ENCODE measurements at regions not wholly inside any gene's neighbourhood (a gene's known extent, or its start where the extent isn't known, plus 50 kb on each side); places are given as distances from the start of the nearest gene placed in this dataset.
"Not testable (repeated sequence)": the region's sequence is repeated elsewhere in the genome, so short reads cannot be mapped to it uniquely, and the experiment has no call there.

DNA sequence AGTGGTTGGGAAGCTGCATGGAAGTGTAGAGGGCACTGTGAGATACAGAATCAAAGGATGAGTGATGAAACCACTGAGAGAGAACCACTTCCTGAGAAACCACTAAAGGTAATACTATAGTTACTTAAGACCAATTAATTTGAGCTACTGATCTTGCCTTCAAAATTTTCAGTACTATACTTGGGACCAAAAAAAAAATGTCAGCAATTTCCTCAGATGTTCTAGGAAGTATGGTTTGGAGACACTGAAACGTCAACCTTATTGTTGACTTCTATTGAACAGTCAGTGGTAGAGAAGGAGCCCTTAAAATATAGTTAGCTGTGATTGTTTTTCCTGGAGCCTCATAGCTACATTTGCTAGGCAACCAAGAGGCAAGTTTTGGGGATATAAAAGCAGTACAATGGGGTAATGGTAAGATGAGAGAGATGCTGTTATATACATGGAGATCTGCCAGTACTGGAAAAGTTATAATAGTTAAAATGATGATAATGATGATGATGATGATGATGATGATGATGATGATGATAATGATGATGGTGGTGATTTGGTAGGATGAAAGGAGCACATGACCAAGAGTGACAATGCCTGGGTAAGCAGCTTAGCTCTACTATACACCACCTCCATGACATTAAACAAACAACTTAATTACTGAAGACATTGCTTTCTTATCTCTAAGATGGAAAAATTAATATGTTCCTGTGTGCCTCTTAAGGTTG, 300.9 kb upstream of the G2E3 start:
- H3K4me3 ChIP-seq (ENCODE audit: low read length) = no peak overlapping the region
- H3K9ac ChIP-seq (ENCODE audit: low read length) = no peak overlapping the region
- H3K36me3 ChIP-seq (ENCODE audit: control insufficient read depth, insufficient read depth, low read length) = no peaks in the 10 kb centered on the region
- H3K4me1 ChIP-seq (ENCODE audit: control insufficient read depth, insufficient read depth, low read length) = no peaks in the 10 kb centered on the region
- no peak overlapping the region for H3K27ac ChIP-seq (ENCODE audit: low read depth, low read length)
- no peaks in the 10 kb centered on the region for H3K27me3 ChIP-seq (ENCODE audit: control insufficient read depth, insufficient read depth, low read length)

- H3K4me1 ChIP-seq (ENCODE audit: control insufficient read depth, insufficient read depth, low read length) = no peaks in the 10 kb centered on the region
- no peak overlapping the region for H3K4me3 ChIP-seq (ENCODE audit: low read length)
- H3K27me3 ChIP-seq (ENCODE audit: control insufficient read depth, insufficient read depth, low read length) = no peaks in the 10 kb centered on the region
- H3K27ac ChIP-seq (ENCODE audit: low read depth, low read length) = no peak overlapping the region
- H3K9ac ChIP-seq (ENCODE audit: low read length) = no peak overlapping the region
- H3K36me3 ChIP-seq (ENCODE audit: control insufficient read depth, insufficient read depth, low read length) = no peaks in the 10 kb centered on the region
Observed at GRCh38 chr14:30260833-30261607, 297.9 kb upstream of the G2E3 start.

DNA sequence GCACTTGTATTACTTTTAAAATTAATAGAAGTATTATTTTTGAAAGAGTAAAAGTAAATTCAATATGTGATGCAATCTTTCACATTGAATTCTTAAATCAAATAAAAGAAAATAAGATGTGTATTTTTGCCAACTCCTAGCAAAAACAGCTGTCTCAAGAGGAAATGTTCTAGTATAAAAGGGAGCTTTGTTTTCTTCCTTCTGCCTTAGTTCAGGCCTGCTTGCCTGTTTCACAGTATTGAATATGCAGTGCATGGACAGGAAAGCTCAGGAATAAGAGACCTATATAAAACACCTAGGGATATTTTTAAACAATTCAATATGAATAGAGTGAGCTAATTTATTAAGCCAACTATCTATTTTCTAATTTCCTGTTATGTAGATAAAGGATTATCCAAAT, 294.8 kb upstream of the G2E3 start:
- no peaks in the 10 kb centered on the region for H3K36me3 ChIP-seq (ENCODE audit: control insufficient read depth, insufficient read depth, low read length)
- H3K4me1 ChIP-seq (ENCODE audit: control insufficient read depth, insufficient read depth, low read length) = no peaks in the 10 kb centered on the region

GRCh38 chr14:30266290-30266689, 292.7 kb upstream of the G2E3 start:
- H3K4me3 ChIP-seq (ENCODE audit: low read length) = no peak overlapping the region
- no peaks in the 10 kb centered on the region for H3K27me3 ChIP-seq (ENCODE audit: control insufficient read depth, insufficient read depth, low read length)
- no peaks in the 10 kb centered on the region for H3K4me1 ChIP-seq (ENCODE audit: control insufficient read depth, insufficient read depth, low read length)
- H3K27ac ChIP-seq (ENCODE audit: low read depth, low read length) = no peak overlapping the region
- no peak overlapping the region for H3K9ac ChIP-seq (ENCODE audit: low read length)
- H3K36me3 ChIP-seq (ENCODE audit: control insufficient read depth, insufficient read depth, low read length) = no peaks in the 10 kb centered on the region

More for the DNA sequence above, 294.8 kb upstream of the G2E3 start:
- Histone ChIP-seq H3K27me3 (ENCODE audit: control insufficient read depth, insufficient read depth, low read length) (no peaks in the 10 kb centered on the region), H3K27ac (ENCODE audit: low read depth, low read length) (no peak overlapping the region), H3K4me3 (ENCODE audit: low read length) (no peak overlapping the region), H3K9ac (ENCODE audit: low read length) (no peak overlapping the region)

- Histone ChIP-seq H3K27ac (ENCODE audit: low read depth, low read length) (no peak overlapping the region), H3K36me3 (ENCODE audit: control insufficient read depth, insufficient read depth, low read length) (no peaks in the 10 kb centered on the region), H3K27me3 (ENCODE audit: control insufficient read depth, insufficient read depth, low read length) (no peaks in the 10 kb centered on the region), H3K9ac (ENCODE audit: low read length) (no peak overlapping the region), H3K4me3 (ENCODE audit: low read length) (no peak overlapping the region), H3K4me1 (ENCODE audit: control insufficient read depth, insufficient read depth, low read length) (no peaks in the 10 kb centered on the region)
Observed at GRCh38 chr14:30267141-30267540, 291.8 kb upstream of the G2E3 start.

DNA sequence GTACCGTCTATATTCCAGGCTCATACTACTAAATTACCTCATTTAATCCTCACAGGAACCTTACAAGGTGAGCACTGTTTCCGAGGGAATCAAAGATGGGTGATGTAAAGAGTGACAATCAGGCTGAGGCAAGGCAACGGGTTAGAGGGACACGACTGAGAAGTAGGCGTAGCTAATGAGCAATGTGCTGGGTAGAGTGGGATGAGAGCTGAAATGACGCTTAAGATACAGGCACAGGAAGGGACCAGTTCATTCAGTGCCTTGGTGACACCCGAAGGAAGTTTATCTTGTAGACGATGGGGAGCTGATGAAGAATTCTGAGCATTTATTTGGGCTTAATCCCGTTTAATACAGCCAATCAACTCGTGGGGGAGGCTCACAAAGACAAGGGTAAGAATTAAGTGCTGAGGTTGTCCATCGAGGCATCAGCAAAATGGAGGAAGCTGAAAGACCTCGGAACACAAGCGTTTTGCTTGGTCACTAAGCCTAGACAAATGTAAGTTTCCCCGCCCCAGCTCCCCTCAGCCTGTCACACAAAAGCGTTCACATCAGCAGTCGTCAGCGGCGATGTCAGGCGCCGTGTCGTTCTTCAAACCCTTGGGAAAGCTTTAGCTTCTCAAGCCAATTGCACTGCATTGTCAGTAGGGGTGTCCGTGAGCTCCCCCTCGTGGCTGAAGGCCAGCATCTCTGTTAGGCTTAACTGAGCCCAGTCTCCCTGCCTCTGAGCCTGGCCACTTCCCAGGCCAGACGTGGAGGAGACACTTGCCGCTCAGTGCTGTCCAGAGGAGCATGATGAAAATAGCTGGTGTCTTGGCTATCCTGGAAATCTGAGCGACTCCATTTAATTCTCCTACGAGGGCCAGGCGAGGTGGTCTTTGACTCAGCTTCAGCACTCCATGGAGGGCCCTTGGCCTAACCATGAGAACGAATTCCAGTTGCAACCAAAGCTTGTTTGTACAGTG, 288.5 kb upstream of the G2E3 start:
- H3K4me1 ChIP-seq (ENCODE audit: control insufficient read depth, insufficient read depth, low read length) = no peaks in the 10 kb centered on the region
- H3K4me3 ChIP-seq (ENCODE audit: low read length) = peak overlapping the region; percentile 11
- H3K27me3 ChIP-seq (ENCODE audit: control insufficient read depth, insufficient read depth, low read length) = no peaks in the 10 kb centered on the region
- H3K36me3 ChIP-seq (ENCODE audit: control insufficient read depth, insufficient read depth, low read length) = no peaks in the 10 kb centered on the region
- no peak overlapping the region for H3K27ac ChIP-seq (ENCODE audit: low read depth, low read length)
- H3K9ac ChIP-seq (ENCODE audit: low read length) = no peak overlapping the region

DNA sequence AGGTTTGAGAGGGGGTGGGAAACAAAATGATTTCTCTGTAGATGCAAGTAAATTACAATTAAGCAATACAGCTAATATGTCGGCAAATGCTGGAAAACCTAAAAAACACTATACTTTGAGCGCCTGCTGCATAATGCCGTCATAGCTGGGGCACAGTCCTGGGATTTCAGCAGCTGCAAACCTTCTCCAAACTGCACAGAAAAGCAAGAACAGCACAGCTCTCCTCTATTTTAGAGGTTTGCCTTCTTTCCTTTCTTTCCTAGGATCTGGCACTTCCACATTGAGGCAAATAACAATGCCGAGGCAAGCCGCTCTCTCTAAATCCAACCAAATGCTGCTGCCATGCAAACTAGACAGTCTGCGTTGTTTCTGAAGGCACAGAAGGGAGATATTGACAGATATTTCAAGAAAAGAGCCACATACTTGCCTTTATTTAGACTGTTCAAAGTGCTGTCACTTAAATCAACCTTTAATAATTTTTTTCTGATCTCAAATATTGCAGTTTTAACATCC, 287.1 kb upstream of the G2E3 start:
- Histone ChIP-seq H3K9ac (ENCODE audit: low read length) (no peak overlapping the region), H3K27me3 (ENCODE audit: control insufficient read depth, insufficient read depth, low read length) (no peaks in the 10 kb centered on the region), H3K4me1 (ENCODE audit: control insufficient read depth, insufficient read depth, low read length) (no peaks in the 10 kb centered on the region), H3K27ac (ENCODE audit: low read depth, low read length) (no peak overlapping the region), H3K4me3 (ENCODE audit: low read length) (no peak overlapping the region), H3K36me3 (ENCODE audit: control insufficient read depth, insufficient read depth, low read length) (no peaks in the 10 kb centered on the region)

DNA sequence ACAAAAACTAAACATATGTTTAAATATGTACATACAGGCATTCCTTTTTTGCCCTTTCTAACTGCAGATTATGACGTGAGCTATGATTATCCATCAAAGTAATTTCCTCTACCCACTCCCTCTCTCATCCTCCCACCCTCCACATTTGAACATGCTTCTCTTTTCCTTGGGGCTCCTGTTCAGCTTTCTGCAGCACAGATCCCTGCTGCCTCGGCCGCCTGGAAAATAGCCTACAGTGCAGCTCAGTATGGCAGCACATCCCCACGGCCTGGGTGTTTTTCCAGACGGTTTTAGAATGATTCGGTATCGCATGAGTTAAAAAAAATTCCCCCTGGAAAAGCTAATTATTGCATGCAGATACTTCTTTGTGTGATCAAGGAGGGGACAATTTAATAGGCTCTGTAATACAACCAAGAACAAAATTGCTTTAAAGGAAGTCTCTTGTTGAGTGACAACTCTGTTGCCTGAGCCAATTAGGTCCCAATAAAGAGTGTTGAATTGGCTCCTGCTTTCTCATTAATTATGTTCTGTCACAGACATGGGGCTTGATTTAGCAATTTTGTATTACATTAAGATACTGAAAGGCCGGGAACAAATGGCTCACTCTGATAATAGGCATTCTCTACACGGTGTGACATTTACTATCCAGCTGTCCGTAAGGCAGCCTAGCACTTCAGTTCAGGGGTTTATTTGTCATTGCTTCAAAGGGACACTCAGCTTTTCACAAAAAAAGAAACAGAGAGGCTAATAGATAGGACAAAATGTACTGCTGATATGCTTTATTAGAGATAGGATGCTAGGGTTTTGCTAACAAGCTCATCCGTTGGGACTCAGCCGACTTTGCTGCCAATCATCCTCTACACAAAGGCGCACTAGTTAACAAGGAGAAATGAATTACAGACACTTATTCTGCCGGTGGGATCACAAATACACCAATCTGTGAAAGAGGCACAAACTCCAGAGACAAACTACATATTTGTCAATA, 285.8 kb upstream of the G2E3 start:
- Histone ChIP-seq H3K4me1 (ENCODE audit: control insufficient read depth, insufficient read depth, low read length) (no peaks in the 10 kb centered on the region), H3K36me3 (ENCODE audit: control insufficient read depth, insufficient read depth, low read length) (no peaks in the 10 kb centered on the region), H3K4me3 (ENCODE audit: low read length) (no peak overlapping the region), H3K27me3 (ENCODE audit: control insufficient read depth, insufficient read depth, low read length) (no peaks in the 10 kb centered on the region), H3K9ac (ENCODE audit: low read length) (no peak overlapping the region), H3K27ac (ENCODE audit: low read depth, low read length) (no peak overlapping the region)

DNA sequence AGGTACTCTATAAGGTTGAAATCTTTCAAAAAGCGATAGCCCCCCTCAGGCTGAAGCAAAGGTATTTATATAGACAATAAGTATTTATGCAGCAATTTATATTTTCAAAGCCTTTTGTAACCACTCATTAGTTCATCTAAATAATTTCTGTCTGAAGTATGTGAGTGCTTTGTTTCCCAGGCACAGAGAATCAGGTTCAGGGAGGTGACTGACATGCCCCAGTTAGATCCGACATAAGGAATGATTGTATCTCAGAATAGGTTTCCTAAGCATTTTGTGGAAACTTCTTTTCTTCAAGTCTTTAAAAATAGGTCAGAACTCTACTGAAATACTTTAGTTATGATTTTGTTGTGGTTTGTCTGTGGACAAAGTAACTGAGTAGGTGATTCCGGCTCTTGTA, 283.4 kb upstream of the G2E3 start:
- Histone ChIP-seq H3K36me3 (ENCODE audit: control insufficient read depth, insufficient read depth, low read length) (no peaks in the 10 kb centered on the region), H3K4me3 (ENCODE audit: low read length) (no peak overlapping the region), H3K27me3 (ENCODE audit: control insufficient read depth, insufficient read depth, low read length) (no peaks in the 10 kb centered on the region), H3K4me1 (ENCODE audit: control insufficient read depth, insufficient read depth, low read length) (no peaks in the 10 kb centered on the region), H3K9ac (ENCODE audit: low read length) (no peak overlapping the region), H3K27ac (ENCODE audit: low read depth, low read length) (no peak overlapping the region)

GRCh38 chr14:30277268-30277667, 281.7 kb upstream of the G2E3 start:
- H3K4me1 ChIP-seq (ENCODE audit: control insufficient read depth, insufficient read depth, low read length) = no peaks in the 10 kb centered on the region

GRCh38 chr14:30278856-30279255, 280.1 kb upstream of the G2E3 start:
- not testable (repeated sequence) for H3K4me3 ChIP-seq (ENCODE audit: low read length); H3K27me3 ChIP-seq (ENCODE audit: control insufficient read depth, insufficient read depth, low read length); H3K36me3 ChIP-seq (ENCODE audit: control insufficient read depth, insufficient read depth, low read length); H3K4me1 ChIP-seq (ENCODE audit: control insufficient read depth, insufficient read depth, low read length); H3K27ac ChIP-seq (ENCODE audit: low read depth, low read length); H3K9ac ChIP-seq (ENCODE audit: low read length)

More at GRCh38 chr14:30277268-30277667, 281.7 kb upstream of the G2E3 start:
- H3K27ac ChIP-seq (ENCODE audit: low read depth, low read length) = no peak overlapping the region
- no peak overlapping the region for H3K4me3 ChIP-seq (ENCODE audit: low read length)
- no peaks in the 10 kb centered on the region for H3K36me3 ChIP-seq (ENCODE audit: control insufficient read depth, insufficient read depth, low read length)
- no peaks in the 10 kb centered on the region for H3K27me3 ChIP-seq (ENCODE audit: control insufficient read depth, insufficient read depth, low read length)
- no peak overlapping the region for H3K9ac ChIP-seq (ENCODE audit: low read length)
